HG03575 (cell line): ENCODE measurements at regions not wholly inside any gene's neighbourhood (a gene's known extent, or its start where the extent isn't known, plus 50 kb on each side); places are given as distances from the start of the nearest gene placed in this dataset.

Experiments used
- ATAC-seq: cut with Tn5 transposase; IDR thresholded peaks from one replicate; pipeline ENCODE4 v1.9.1; 2021; ENCODE audit not compliant: unreplicated experiment, insufficient number of reproducible peaks, low FRiP score; ENCODE audit errors: extremely low read depth

DNA sequence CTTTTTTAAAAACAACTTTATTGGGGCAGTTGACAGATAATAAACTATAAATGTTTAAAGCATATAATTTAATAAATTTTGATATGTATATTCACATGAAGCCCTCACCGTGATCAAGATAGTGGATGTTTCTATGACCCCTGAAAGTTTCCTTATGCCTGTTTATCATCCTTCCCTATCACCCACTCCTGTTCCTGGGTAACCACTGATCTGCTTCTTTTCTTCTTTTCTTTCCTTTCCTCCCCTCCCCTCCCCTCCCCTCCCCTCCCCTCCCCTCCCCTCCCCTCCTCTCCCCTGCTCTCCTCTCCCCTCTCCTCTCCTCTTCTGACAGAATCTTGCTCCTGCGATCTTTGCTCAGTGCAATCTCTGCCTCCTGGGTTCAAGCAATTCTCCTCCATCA is 193.7 kb upstream of the CDH13 start:
- no peak for ATAC-seq

DNA sequence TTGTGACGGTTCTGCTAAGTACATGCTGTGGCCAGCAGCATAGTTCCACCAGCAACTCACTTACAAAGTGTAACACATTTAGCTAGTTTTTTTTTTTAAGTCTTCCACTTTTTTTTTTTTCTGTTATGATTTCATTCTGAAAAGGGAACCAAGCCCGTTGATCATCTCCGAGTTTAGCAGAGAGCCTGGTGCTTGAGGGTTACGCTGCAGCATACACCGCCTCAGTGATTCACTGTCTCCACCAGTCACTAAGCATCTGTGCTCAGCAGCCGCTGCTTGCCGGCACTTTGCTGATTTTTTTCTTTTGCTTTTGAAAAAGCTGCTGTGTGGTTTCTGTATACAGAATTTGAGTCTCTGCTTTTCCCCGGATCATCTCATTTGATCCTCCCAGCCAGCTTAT is 194.5 kb upstream of the CDH13 start:
- no peak for ATAC-seq

DNA sequence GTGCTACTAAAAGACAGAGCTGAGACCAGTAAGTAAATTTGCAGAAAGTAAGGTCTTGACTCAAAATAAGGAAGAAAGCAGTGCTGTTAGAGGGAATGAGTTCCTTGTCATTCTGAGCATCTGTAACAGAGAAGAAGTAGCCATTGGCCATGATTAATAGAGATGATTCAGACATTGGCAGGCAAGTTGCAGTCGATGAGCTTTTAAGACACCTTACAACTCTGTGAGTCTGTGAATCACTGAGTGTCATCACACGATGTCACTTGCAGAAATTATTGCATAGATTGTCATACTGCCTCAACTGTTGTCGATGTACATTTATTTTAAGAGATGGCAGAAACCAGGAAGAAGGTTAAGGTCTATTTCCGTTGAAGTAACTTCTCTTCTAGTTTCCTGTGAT is 201.1 kb upstream of the CDH13 start:
- no peak for ATAC-seq

DNA sequence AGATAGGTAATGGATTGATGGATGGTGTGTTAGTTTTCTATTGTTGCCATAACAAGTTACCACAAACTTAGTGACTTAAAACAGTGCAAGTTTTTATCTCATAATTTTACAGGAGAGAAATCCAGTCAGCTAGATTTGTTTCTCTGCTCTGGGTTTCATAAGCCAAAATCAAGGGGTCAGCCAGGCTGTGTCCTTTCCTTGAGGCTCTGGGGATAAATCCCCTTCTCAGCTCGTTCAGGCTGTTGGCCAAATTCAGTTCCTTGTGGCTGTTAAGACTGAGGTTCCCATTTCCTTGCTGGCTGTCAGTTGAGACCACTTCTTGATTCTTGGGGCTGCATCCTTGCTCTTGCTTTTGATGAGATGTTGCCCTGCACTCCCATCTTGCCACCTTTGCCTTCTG is 204.9 kb upstream of the CDH13 start:
- no peak for ATAC-seq

DNA sequence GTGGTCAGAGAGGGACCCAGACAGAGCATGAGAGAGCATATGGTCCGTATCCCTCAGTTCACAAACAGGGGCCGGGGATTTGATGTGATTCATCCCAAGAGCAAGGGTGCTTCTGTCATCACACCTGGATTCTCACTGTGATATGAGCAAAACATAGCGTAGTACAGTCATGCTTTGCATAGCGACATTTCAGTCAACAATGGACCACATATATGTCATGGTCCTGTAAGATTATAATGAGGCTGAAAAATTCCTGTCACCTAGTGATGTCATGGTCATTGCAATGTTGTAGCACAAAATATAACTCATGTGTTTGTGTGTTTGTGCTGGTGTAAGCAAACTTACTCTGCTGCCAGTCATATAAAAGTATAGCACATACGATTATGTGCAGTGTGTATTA is 207.4 kb upstream of the CDH13 start:
- no peak for ATAC-seq

DNA sequence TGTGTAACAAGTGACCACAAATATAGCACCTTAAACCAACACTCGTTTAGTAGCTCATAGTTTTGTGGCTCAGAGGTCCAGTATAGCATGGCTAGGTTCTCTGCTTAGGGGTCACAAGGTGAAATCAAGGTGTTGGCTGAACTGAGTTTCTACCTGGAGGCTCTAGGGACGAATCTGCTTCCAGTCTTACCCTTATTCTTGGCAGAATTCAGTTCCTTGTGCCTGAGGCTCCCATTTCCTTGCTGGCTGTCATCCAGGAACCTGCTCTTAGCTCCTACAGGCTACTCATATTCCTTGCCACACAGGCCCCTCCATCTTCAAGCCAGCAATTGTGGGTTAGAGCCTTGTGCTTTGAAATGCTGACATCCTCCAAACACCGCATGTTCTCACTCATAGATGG is 212.3 kb upstream of the CDH13 start:
- ATAC-seq: no peak

DNA sequence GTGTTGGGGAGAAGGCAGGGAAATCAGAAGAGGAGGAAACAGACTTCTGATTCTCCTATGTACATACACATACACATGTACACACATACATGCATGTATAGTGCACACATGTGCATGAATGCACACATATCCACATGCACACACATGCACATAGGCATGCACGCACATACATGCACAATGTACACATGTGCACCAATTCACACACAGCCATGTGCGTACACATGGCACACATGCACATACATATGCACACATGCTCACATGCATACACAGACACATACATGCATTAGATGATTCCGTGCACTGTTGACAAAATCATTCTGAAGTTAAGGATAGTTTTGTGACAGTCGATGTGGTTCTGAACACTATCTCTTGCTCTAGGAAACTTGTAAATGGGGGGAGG is 214.0 kb upstream of the CDH13 start:
- no peak for ATAC-seq

DNA sequence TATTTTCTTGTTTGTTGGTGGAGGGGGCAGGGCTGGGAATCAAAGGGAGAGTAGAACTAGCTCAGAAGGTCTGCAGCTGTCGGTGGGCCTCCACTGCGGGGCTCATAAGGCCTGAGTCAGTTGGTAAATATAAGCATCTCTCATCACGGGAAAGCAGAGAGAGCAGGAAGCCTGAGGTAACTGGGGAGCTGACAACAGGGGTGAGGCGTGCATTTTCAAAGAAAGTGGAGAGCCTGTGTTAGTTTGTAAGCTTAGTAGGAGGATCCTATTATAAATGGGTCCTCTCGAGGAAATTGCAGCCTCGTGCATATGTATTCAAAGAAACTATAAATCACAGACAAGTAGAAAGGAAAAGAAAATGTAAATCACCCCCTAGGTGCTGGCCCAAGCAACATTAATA is 221.0 kb upstream of the CDH13 start:
- ATAC-seq: no peak

DNA sequence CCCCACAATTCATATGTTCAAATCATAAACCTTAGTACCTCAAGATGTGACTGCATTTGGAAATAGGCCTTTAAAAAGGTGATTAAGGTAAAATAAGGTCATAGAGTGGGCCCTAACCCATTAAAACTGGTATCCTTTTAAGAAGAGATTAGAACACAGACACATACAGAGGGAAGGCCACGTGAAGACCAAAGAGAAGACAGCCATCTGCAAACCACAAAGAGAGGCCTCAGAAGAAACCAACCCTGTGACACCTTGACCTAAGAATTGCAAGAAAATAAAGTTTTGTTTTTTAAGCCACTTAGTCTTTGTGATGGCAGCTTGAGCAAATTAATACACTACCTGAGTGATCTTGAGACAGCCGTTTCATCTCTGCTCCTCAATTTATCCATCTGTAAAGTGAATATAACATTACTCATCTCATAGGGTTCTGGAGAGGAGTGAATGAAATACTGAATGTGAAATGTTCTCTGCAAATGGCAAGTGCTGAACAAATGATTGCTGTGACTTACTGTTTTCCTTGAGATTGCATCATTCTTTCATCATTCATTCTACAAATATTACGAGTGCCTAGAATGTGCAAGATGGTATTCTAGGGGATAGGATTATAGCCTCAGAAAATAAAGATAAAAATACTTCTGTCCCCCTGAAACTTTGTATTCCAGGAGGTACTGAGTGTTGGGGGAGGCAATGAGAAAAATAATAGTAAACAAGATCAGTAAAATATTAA is 222.0 kb upstream of the CDH13 start:
- no peak for ATAC-seq

DNA sequence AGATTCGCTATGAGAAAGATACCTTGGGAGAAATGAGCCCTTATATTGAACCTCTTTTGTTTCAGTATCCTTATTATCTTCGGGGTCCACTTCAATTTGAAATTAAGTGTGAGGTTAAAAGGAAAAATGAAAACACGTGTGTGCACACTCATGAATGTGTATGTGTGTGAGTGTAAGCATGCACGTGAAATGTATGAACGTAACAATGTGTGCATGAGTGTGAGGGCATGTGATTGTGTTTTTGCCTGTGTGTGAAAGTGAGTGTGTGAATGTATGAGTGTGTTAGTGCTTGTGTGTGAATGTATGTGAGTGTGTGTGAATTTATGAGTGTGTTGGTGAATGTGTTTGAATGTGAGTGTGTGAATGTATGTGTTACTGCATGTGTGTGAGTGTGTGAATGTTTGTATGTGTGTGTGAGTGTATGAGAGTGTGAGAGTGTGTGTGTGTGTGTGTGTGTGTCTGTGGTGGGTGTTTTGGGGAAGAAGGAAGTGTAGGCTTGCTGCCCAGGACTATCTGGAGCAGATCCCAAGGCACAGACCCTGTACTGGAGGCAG is 224.0 kb upstream of the CDH13 start:
- no peak for ATAC-seq

DNA sequence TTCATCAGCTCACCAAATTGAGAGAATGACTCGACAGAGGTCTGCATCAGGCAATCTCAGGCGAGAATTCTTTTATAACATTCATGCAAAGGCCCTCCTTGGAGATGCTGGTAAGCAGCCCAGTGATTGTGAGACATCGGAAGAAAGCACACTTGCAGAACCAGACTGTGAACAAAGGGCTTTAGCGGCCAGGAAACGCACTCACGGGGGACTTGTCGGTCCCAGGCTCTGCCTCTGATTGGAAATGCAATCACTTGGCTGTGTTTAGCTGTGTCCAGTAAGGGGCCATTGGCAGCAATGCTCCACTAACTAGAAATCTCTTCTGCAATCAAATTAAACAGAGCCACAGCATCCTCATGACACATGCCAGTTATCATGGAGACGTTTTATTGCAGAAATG is 226.7 kb upstream of the CDH13 start:
- ATAC-seq: no peak

DNA sequence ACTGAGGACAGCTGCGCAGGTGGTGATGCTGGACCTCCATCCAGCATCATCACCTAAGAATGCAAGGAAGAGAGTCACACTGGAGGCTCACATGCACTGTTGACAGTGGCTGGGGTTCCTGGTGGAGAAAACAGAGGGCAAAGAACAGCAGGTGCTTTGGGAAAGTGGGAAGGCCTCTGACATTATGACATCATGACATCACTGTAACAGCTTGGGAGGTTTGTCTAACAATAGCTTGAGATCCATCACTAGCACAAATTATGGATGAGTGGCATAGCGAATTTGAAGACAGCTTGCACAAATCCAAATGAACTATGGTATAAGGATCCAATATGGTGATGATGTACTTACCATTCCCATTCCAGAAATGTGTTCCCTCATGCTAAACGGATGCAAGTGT is 226.5 kb upstream of the MPHOSPH6 start:
- ATAC-seq: no peak

DNA sequence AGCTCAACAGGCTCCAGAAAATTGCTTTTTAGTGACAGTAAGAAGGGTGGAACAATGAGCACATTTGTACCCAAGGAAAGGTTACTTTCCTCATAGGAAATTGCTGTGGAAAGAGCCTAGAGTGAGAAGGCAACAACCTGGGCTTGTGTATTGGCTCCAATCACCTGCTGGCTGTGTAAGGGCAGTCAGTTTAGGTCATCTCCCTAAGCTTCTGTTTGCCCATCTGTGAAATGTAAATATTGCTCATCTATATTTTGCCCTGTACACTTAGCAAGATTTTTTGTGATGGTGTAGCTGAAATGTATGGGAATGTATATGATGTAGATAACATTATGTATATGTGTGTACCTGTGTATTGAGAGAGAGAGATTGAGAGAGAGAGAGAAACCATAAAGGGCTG is 225.2 kb upstream of the MPHOSPH6 start:
- no peak for ATAC-seq

DNA sequence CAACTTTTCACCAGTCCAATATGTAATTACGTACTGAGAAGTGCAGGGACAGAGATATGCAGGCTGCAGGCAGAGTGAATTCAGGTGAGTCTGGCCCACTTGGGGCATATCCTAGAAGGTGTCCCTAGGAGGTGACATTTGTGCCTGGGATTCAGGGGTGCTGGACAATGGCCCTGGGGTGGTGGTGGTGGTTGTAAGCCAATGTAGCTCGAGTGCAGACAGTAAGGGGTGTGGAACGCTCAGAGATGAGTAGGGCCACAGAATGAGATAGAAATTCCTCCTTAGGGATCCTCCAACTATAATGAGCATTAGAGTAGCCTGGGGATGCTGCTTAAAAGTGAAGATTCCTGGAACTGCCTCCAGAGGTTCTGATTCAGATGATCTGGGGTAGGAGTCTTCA is 221.7 kb upstream of the MPHOSPH6 start:
- no peak for ATAC-seq

DNA sequence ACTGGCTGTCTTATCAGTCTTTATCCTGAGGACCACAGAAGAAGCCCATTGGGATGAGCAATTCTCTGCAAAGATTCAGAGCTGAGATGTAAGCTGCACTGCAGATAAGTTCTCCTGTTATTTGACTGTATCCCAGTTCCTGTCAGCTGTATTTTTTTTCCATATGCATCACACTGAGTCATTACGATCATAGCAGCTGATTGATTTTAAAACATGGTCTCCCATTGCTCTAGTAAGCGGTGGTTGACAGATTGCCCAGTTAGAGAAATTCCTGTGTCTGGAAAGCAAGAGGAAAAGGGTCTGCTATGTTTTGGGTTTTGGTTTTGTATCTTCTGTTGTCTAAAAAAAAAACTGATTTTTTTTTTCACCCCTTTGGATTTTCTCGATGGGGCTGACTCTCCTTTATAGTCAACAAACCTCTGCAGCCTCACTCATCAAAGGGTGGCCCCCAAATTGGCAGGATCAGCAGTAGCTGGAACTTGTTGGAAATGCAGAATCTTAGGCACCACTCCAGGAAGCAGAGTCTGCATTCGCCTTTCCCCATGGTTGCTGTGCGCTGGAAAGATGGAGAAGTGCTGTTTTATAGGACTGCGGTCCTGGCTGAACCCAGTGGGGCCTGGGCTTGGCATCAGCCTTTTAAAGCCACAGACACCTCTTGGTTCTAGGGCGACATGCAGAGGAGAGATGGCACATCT is 220.1 kb upstream of the MPHOSPH6 start:
- no peak for ATAC-seq

DNA sequence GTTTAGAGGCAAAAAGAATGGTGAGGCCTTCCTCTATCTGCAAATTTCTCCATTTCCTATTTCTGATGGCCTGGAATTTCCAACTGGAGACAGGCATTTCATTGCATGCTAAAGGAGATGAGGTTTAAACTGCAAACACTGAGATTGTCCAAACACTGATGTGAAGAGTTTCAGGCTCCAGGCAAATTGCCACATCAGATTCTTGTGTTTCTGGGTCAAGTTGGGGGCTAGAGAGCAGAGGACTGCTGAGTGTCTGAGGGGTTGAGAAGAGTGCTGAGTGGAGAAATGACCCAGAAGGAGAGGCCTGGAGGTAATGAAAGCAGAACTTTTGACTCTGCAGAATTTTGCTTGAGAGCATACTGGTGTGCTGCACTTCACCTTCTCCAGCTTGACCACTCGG is 216.7 kb upstream of the MPHOSPH6 start:
- no peak for ATAC-seq

DNA sequence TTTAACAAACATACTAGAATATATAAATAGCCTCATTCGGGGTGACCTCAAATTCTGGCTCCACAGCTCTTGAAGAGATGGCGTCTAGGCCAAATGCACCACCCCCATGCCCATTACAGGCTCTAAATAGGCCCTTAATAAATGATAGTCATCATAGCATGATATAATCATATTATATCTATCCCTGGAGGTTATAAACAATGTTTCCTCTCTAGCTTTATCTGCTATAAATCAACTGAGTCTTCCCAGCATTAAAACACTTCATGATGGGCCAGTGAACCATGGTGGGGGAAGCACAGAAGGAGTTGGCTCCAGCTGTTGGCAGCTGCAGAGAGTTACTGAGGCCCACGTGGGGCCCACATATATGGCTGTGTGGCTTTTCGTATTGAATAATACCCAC is 214.9 kb upstream of the MPHOSPH6 start:
- no peak for ATAC-seq

DNA sequence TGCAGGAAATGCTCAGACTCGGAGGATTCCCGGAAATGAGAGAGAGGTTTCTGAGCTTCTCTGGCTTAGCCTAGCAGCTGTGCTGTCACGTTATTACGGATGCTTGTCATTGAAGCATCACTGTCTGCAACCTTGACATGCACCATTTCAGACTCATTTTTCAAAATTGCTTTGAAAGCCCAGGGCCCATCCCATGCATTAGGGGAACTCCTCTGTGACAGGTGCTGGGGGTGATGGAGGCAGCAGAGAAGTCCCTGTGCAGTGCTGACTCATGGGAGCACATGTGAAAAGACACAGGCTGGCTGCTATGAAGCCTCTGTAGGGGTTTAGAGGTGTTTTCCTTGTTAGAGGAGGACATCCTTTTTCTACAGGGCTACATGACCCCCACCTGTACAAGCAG is 214.0 kb upstream of the MPHOSPH6 start:
- ATAC-seq: no peak

DNA sequence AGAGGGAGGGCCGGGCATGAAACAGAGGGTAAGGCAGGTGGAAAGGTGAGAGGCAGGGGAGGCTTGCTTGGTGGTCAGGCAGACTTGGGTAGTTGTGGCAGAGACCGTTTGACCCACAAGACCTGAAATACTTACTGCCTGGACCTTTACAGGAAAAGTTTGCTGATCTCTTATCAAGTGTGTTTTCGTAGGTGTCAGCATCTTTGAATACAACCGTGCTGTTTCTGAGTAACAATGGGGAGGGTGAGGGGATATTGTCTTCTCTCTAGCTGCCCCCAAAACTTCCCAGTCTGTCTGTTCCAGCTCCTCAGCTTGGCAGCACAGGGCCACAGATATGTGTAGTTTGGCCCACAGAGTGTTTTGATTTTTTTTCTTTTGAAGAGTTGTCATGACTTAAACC is 212.5 kb upstream of the MPHOSPH6 start:
- ATAC-seq: no peak

DNA sequence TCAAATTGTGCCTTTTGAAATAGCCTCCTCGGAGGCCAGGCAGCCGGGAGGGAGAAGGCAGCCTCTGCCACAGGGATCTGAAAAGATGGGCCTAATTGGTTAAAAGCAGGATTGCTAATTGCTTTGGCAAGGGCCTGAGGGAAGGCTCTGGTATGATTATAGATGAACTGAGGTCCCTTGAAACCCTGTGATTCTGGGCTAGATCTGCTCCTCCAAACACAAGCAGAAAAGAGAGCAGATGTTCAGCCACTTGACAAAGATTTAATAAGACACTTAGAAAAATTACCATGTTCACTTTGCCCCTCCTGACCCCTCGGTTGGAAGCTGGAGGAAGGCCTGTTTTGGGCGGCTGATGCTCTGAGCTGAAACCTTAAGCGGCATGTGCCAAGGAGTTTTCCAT is 209.5 kb upstream of the MPHOSPH6 start:
- no peak for ATAC-seq

DNA sequence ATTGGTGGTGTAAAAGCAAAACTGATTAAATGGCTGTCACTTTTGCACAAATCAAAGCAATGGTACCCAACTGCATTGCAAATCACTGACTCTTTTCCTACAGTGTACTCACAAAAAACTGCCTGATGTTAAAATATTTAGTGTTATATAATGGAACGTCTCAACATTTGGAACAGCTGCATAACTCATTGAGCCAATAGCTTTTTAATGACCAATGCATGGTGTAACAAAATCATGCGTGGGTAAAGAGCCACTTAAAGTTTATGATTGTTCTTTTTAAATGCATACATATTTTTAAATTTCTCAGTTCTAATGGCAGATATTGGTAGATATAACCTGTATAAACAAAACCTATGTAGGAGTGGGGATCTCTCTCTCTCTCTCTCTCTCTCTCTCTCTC is 204.0 kb upstream of the MPHOSPH6 start:
- no peak for ATAC-seq
